ENCODE measurements at regions not wholly inside any gene's neighbourhood (a gene's known extent, or its start where the extent isn't known, plus 50 kb on each side); places are given as distances from the start of the nearest gene placed in this dataset.

- Histone ChIP-seq H3K79me2 (ENCODE audit: control insufficient read depth in 1 of 2, insufficient read depth in 2 of 2, low read length in 2 of 2) (no peaks in the 10 kb centered on the region), H2BK20ac (ENCODE audit: low read length) (no peak overlapping the region), H3K4me1 (replicated peaks in 1 of 4; ENCODE audit: control insufficient read depth in 3 of 4, insufficient read depth in 4 of 4, low read length in 3 of 4) (no peaks in the 10 kb centered on the region), H3K36me3 (ENCODE audit: control insufficient read depth in 2 of 4, insufficient read depth in 4 of 4, low read length in 3 of 4) (no peaks in the 10 kb centered on the region), H3K27me3 (replicated peaks in 1 of 4; ENCODE audit: control insufficient read depth in 3 of 4, extremely low read depth in 1 of 4, insufficient read depth in 3 of 4, low read length in 3 of 4) (peaks cover 76 to 100% (median 96%) of the 10 kb centered on the region in 4 experiments), H3K9ac (replicated peaks in 1 of 4; ENCODE audit: extremely low read depth in 1 of 4, low read depth in 3 of 4, low read length in 3 of 4) (no peak overlapping the region), H3K23ac (ENCODE audit: insufficient read length) (no peak overlapping the region), H3K23me2 (ENCODE audit: low read depth, low read length) (no peaks in the 10 kb centered on the region), H3K27ac (ENCODE audit: low read depth, low read length) (no peak overlapping the region), H2AK5ac (ENCODE audit: low read depth, low read length) (no peak overlapping the region), H3K56ac (replicated peaks; ENCODE audit: insufficient read length, low read depth, low read length) (no peak overlapping the region), H2BK120ac (replicated peaks; ENCODE audit: low read depth, low read length) (no peak overlapping the region), H3K9me3 (ENCODE audit: insufficient read depth in 2 of 2, low read depth in 1 of 2, low read length in 1 of 2) (peaks cover 0 to 6% of the 10 kb centered on the region in 2 experiments; a peak in 1 of 4 replicates), H2BK15ac (ENCODE audit: low read length) (no peak overlapping the region), H3K14ac (ENCODE audit: insufficient read length) (no peak overlapping the region), H3K18ac (ENCODE audit: extremely low read depth, low read length) (no peak overlapping the region), H3K4me2 (ENCODE audit: insufficient read depth in 1 of 2, low read depth in 2 of 2, low read length in 2 of 2) (no peak overlapping the region), H3K4ac (replicated peaks; ENCODE audit: insufficient read length, low read depth, low read length) (no peak overlapping the region), H4K91ac (replicated peaks; ENCODE audit: insufficient read length, low read length) (no peak overlapping the region), H3K4me3 (ENCODE audit: extremely low read depth in 1 of 4, insufficient read depth in 2 of 4, low read depth in 3 of 4, low read length in 4 of 4) (no peak overlapping the region), H4K5ac (ENCODE audit: insufficient read length, low read depth, low read length) (no peak overlapping the region), H2BK12ac (ENCODE audit: low read depth, low read length) (no peak overlapping the region), H3K79me1 (ENCODE audit: low read depth, low read length) (no peaks in the 10 kb centered on the region), H4K20me1 (replicated peaks in 1 of 2; ENCODE audit: control insufficient read depth in 1 of 2, insufficient read depth in 2 of 2, low read length in 2 of 2) (peaks cover 0 to 15% of the 10 kb centered on the region in 2 experiments), H4K8ac (ENCODE audit: extremely low read depth, insufficient read depth, low read length) (no peak overlapping the region), H2BK5ac (ENCODE audit: low read depth, low read length) (no peak overlapping the region), H2AFZ (ENCODE audit: low read length) (no peak overlapping the region)
- FAIRE-seq (no peak), DNase-seq (ENCODE audit: low read depth in 1 of 2, low spot score in 2 of 2) (no peak)
- ChIA-PET POLR2A (ENCODE audit: partially characterized antibody) (no interaction called here), CTCF (ENCODE audit: partially characterized antibody) (interaction anchor here (0.7 to 4.4 kb wide), 9 partner anchors 10 to 560 kb away, joined by 3 to 31 read pairs (median 3); no protein-coding TSS in a partner anchor)
- 84% methylated on average over 4 of the region's 7 CpGs; no CpG with 5 or more reads in 1 of the 2 experiments for WGBS, 2 experiments (ENCODE audit: extremely low coverage in 1 of 2, insufficient coverage in 1 of 2, insufficient read length in 1 of 2, insufficient replicate concordance in 2 of 2, low coverage in 1 of 2, low lambda C conversion rate in 2 of 2, missing lambda C conversion rate in 1 of 2)
- TF ChIP-seq BRCA1 (IDR thresholded peaks at IDR 0.05; ENCODE audit: low read depth, low read length) (no peak), KDM4A (IDR thresholded peaks at IDR 0.05; ENCODE audit: low read depth, low read length, severe bottlenecking) (no peak), JUND (IDR thresholded peaks at IDR 0.05; ENCODE audit: low read length) (no peak), RBBP5 (IDR thresholded peaks at IDR 0.05; ENCODE audit: borderline replicate concordance, low read depth, low read length) (no peak), CTCF (IDR thresholded peaks at IDR 0.05; ENCODE audit: control extremely low read depth in 1 of 3, insufficient read depth in 1 of 3, low read depth in 1 of 3, low read length in 3 of 3) (no peak), PHF8 (conservative IDR thresholded peaks at IDR 0.05; ENCODE audit: low read depth, low read length) (no peak), EGR1 (IDR thresholded peaks at IDR 0.05; ENCODE audit: borderline replicate concordance, low read depth, low read length) (no peak), SP4 (IDR thresholded peaks at IDR 0.05; ENCODE audit: low read length) (no peak), RAD21 (IDR thresholded peaks at IDR 0.05 in 1 of 2, conservative IDR thresholded peaks at IDR 0.05 in 1 of 2; ENCODE audit: low read depth in 2 of 2, low read length in 2 of 2) (no peak), SRF (IDR thresholded peaks at IDR 0.05; ENCODE audit: low read depth, low read length) (no peak), KDM5A (IDR thresholded peaks at IDR 0.05; ENCODE audit: low read length) (no peak)
These were observed 111.7 kb downstream of the ZNF280B start for GRCh38 chr22:22396741-22397291.

All from H1 (cell line).